ENCODE measurements at regions not wholly inside any gene's neighbourhood (a gene's known extent, or its start where the extent isn't known, plus 50 kb on each side); places are given as distances from the start of the nearest gene placed in this dataset.

DNA sequence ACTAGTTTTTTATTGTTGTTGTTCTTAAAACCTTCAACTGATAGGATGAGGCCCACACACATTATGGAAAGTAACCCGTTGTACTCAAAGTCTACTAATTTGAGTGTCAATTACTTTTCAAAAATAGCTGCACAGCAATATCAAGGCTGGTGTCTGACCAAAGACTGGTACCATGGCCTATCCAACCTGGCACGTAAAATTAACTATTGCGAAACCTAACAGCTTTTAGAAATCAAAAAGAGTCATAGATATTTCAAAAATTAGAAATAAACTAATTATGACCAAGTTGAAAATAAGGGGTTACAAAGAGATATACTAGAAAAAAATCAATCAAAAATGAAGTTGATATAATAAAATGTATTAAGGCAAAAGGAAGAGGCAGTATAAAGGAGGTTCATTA is 501.5 kb upstream of the SLC8A1 start:
- no peak for DNase-seq (ENCODE audit: low spot score)
- H3K4me3 ChIP-seq (ENCODE audit: severe bottlenecking), result no peak overlapping the region
- no peak for ATAC-seq (ENCODE audit: low read depth)
- H3K27me3 ChIP-seq (ENCODE audit: insufficient read depth, poor library complexity, severe bottlenecking), result no peaks in the 10 kb centered on the region
- H3K27ac ChIP-seq (ENCODE audit: poor library complexity, severe bottlenecking), result no peak overlapping the region
- no peaks in the 10 kb centered on the region for H3K9me3 ChIP-seq (ENCODE audit: severe bottlenecking)
- no peaks in the 10 kb centered on the region for H3K36me3 ChIP-seq (ENCODE audit: low read depth)
- no peak for TF ChIP-seq CTCF (IDR thresholded peaks at IDR 0.05; ENCODE audit: poor library complexity, severe bottlenecking)
- no peaks in the 10 kb centered on the region for H3K4me1 ChIP-seq (ENCODE audit: insufficient read depth, poor library complexity, severe bottlenecking)

GRCh38 chr2:40955042-40955441 is 503.2 kb upstream of the SLC8A1 start:
- no peak for TF ChIP-seq CTCF (IDR thresholded peaks at IDR 0.05; ENCODE audit: poor library complexity, severe bottlenecking)
- no peak overlapping the region for H3K27ac ChIP-seq (ENCODE audit: poor library complexity, severe bottlenecking)

DNA sequence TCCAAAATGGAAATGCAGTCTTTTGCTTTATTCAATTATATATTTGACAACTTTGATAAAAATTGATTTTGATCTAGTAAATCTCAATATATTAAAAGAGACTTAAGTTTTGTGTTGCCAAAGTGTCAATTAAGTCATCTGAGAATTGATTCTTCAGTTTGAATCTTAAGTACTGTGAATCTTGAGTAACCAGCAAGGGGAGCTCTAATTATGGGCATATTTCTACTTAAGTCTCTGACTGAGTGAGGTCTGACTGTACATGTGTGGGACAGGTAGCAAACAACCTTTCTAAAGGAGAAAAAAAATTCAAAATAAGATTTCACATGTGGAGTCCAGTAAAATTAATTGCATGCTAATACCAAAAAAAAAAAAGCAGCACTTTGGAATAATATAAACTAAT is 503.7 kb upstream of the SLC8A1 start:
- no peak overlapping the region for H3K4me3 ChIP-seq (ENCODE audit: severe bottlenecking)
- no peaks in the 10 kb centered on the region for H3K4me1 ChIP-seq (ENCODE audit: insufficient read depth, poor library complexity, severe bottlenecking)
- H3K27ac ChIP-seq (ENCODE audit: poor library complexity, severe bottlenecking), result no peak overlapping the region
- TF ChIP-seq CTCF (IDR thresholded peaks at IDR 0.05; ENCODE audit: poor library complexity, severe bottlenecking), result no peak
- no peaks in the 10 kb centered on the region for H3K27me3 ChIP-seq (ENCODE audit: insufficient read depth, poor library complexity, severe bottlenecking)
- DNase-seq (ENCODE audit: low spot score), result no peak
- ATAC-seq (ENCODE audit: low read depth), result no peak
- H3K36me3 ChIP-seq (ENCODE audit: low read depth), result no peaks in the 10 kb centered on the region
- no peaks in the 10 kb centered on the region for H3K9me3 ChIP-seq (ENCODE audit: severe bottlenecking)

More at GRCh38 chr2:40955042-40955441, 503.2 kb upstream of the SLC8A1 start:
- no peak for DNase-seq (ENCODE audit: low spot score)
- Histone ChIP-seq H3K9me3 (ENCODE audit: severe bottlenecking) (no peaks in the 10 kb centered on the region), H3K27me3 (ENCODE audit: insufficient read depth, poor library complexity, severe bottlenecking) (no peaks in the 10 kb centered on the region), H3K4me1 (ENCODE audit: insufficient read depth, poor library complexity, severe bottlenecking) (no peaks in the 10 kb centered on the region), H3K4me3 (ENCODE audit: severe bottlenecking) (no peak overlapping the region), H3K36me3 (ENCODE audit: low read depth) (no peaks in the 10 kb centered on the region)
- ATAC-seq (ENCODE audit: low read depth), result no peak

- no peak for TF ChIP-seq CTCF (IDR thresholded peaks at IDR 0.05; ENCODE audit: poor library complexity, severe bottlenecking)
- Histone ChIP-seq H3K36me3 (ENCODE audit: low read depth) (no peaks in the 10 kb centered on the region), H3K4me1 (ENCODE audit: insufficient read depth, poor library complexity, severe bottlenecking) (no peaks in the 10 kb centered on the region), H3K27me3 (ENCODE audit: insufficient read depth, poor library complexity, severe bottlenecking) (no peaks in the 10 kb centered on the region), H3K27ac (ENCODE audit: poor library complexity, severe bottlenecking) (no peak overlapping the region), H3K4me3 (ENCODE audit: severe bottlenecking) (no peak overlapping the region), H3K9me3 (ENCODE audit: severe bottlenecking) (no peaks in the 10 kb centered on the region)
- DNase-seq (ENCODE audit: low spot score) (no peak), ATAC-seq (ENCODE audit: low read depth) (peak; percentile 51; the same call in 1 of the 3 replicates)
Measured at GRCh38 chr2:40957508-40957907, 505.6 kb upstream of the SLC8A1 start.

- H3K9me3 ChIP-seq (ENCODE audit: severe bottlenecking), result no peaks in the 10 kb centered on the region
- DNase-seq (ENCODE audit: low spot score), result no peak
Measured at GRCh38 chr2:40962026-40962425, 510.1 kb upstream of the SLC8A1 start.

More at GRCh38 chr2:40962026-40962425, 510.1 kb upstream of the SLC8A1 start:
- H3K4me3 ChIP-seq (ENCODE audit: severe bottlenecking), result no peak overlapping the region
- H3K36me3 ChIP-seq (ENCODE audit: low read depth), result no peaks in the 10 kb centered on the region
- ATAC-seq (ENCODE audit: low read depth), result no peak
- no peaks in the 10 kb centered on the region for H3K4me1 ChIP-seq (ENCODE audit: insufficient read depth, poor library complexity, severe bottlenecking)
- no peak overlapping the region for H3K27ac ChIP-seq (ENCODE audit: poor library complexity, severe bottlenecking)
- TF ChIP-seq CTCF (IDR thresholded peaks at IDR 0.05; ENCODE audit: poor library complexity, severe bottlenecking), result no peak
- no peaks in the 10 kb centered on the region for H3K27me3 ChIP-seq (ENCODE audit: insufficient read depth, poor library complexity, severe bottlenecking)

All from RWPE2 (cell line).